Liver (tissue), 8 donors: ENCODE measurements at regions not wholly inside any gene's neighbourhood (a gene's known extent, or its start where the extent isn't known, plus 50 kb on each side); places are given as distances from the start of the nearest gene placed in this dataset.
"Not testable (repeated sequence)": the region's sequence is repeated elsewhere in the genome, so short reads cannot be mapped to it uniquely, and the experiment has no call there.

Experiments
- DNase-seq: peaks from one replicate; pipeline ENCODE4 v3.0.0-alpha.2; 2017; ENCODE audit warnings: low spot score
- H3K27ac ChIP-seq, 2 donors: one replicate each; pipeline ENCODE4 v1.7.0; 2013; ENCODE audit warnings: inconsistent platforms in 2 of 2, low read length in 2 of 2, control low read depth in 1 of 2, low read depth in 1 of 2, mild to moderate bottlenecking in 1 of 2
- H3K27me3 ChIP-seq, 4 donors: one replicate each; pipeline versions ENCODE4 v1.6.1 to v1.7.0; 2013; ENCODE audit warnings: low read length in 3 of 4, inconsistent platforms in 1 of 4, mild to moderate bottlenecking in 1 of 4, moderate library complexity in 1 of 4; ENCODE audit not compliant: control insufficient read depth in 4 of 4, insufficient read depth in 4 of 4
- H3K36me3 ChIP-seq, 4 donors: one replicate each; pipeline versions ENCODE4 v1.6.1 to v1.7.0; 2013; ENCODE audit warnings: low read length in 3 of 4, mild to moderate bottlenecking in 3 of 4, low read depth in 1 of 4, moderate library complexity in 1 of 4; ENCODE audit not compliant: control insufficient read depth in 4 of 4, insufficient read depth in 3 of 4
- H3K4me1 ChIP-seq, 4 donors: one replicate each; pipeline versions ENCODE4 v1.6.1 to v1.7.0; 2013; ENCODE audit warnings: low read length in 3 of 4, mild to moderate bottlenecking in 3 of 4, moderate library complexity in 1 of 4; ENCODE audit not compliant: control insufficient read depth in 4 of 4, insufficient read depth in 4 of 4
- H3K4me3 ChIP-seq, 3 donors: one replicate each; pipeline versions ENCODE4 v1.6.1 to v1.7.0; 2013; ENCODE audit warnings: low read length in 3 of 3, control low read depth in 1 of 3, low read depth in 1 of 3, mild to moderate bottlenecking in 1 of 3
- H3K9ac ChIP-seq, 2 donors: one replicate each; pipeline ENCODE4 v1.7.0; 2013; ENCODE audit warnings: low read length in 2 of 2, mild to moderate bottlenecking in 2 of 2, moderate library complexity in 2 of 2, control low read depth in 1 of 2, low read depth in 1 of 2
- H3K9me3 ChIP-seq, 4 donors: one replicate each; pipeline versions ENCODE4 v1.6.1 to v1.7.0; 2013; ENCODE audit warnings: low read length in 3 of 4; ENCODE audit not compliant: control insufficient read depth in 4 of 4
- ATF3 ChIP-seq: IDR thresholded peaks from 2 replicates; pipeline ENCODE4 v1.6.1; 2016; ENCODE audit warnings: antibody characterized with exemption
- CTCF ChIP-seq: fragments of 150-350 bp; IDR thresholded peaks from 2 replicates; pipeline ENCODE4 v1.5.1; 2017; ENCODE audit warnings: improper control_type of control experiment, low read depth, low read length; ENCODE audit not compliant: missing input control
- EGR1 ChIP-seq, 2 donors: IDR thresholded peaks; 2 replicates each; pipeline ENCODE4 v1.6.1; 2016 to 2018; ENCODE audit warnings: antibody characterized with exemption in 2 of 2, low read depth in 2 of 2
- FOXA1 ChIP-seq: IDR thresholded peaks from 2 replicates; pipeline ENCODE4 v1.6.1; 2016; ENCODE audit warnings: antibody characterized with exemption
- FOXA2 ChIP-seq: IDR thresholded peaks from 2 replicates; pipeline ENCODE4 v1.6.1; 2016; ENCODE audit warnings: antibody characterized with exemption
- GABPA ChIP-seq, 2 donors: IDR thresholded peaks in 1 of 2; conservative IDR thresholded peaks in 1 of 2; 2 replicates each; pipeline ENCODE4 v1.6.1; 2016; ENCODE audit warnings: antibody characterized with exemption in 2 of 2, mild to moderate bottlenecking in 1 of 2, moderate library complexity in 1 of 2
- HNF4A ChIP-seq, 2 donors: conservative IDR thresholded peaks; 2 replicates each; pipeline ENCODE4 v1.6.1; 2016; ENCODE audit warnings: antibody characterized with exemption in 2 of 2, mild to moderate bottlenecking in 2 of 2
- HNF4G ChIP-seq: IDR thresholded peaks from 2 replicates; pipeline ENCODE4 v1.6.1; 2016; ENCODE audit warnings: antibody characterized with exemption
- JUND ChIP-seq, 2 donors: IDR thresholded peaks; 2 replicates each; pipeline ENCODE4 v1.6.1; 2016; ENCODE audit warnings: antibody characterized with exemption in 2 of 2
- MAX ChIP-seq: IDR thresholded peaks from 2 replicates; pipeline ENCODE4 v1.6.1; 2016; ENCODE audit warnings: antibody characterized with exemption
- NR2F2 ChIP-seq: IDR thresholded peaks from 2 replicates; pipeline ENCODE4 v1.6.1; 2016; ENCODE audit warnings: antibody characterized with exemption
- RAD21 ChIP-seq, 2 donors: IDR thresholded peaks; 2 replicates each; pipeline ENCODE4 v1.6.1; 2016; ENCODE audit warnings: antibody characterized with exemption in 2 of 2, mild to moderate bottlenecking in 2 of 2
- REST ChIP-seq: IDR thresholded peaks from 2 replicates; pipeline ENCODE4 v1.6.1; 2016; ENCODE audit warnings: antibody characterized with exemption, mild to moderate bottlenecking
- RXRA ChIP-seq, 2 donors: IDR thresholded peaks; 2 replicates each; pipeline ENCODE4 v1.6.1; 2017 to 2018; ENCODE audit warnings: antibody characterized with exemption in 2 of 2, mild to moderate bottlenecking in 1 of 2
- SP1 ChIP-seq: IDR thresholded peaks from 2 replicates; pipeline ENCODE4 v1.6.1; 2018; ENCODE audit warnings: antibody characterized with exemption, mild to moderate bottlenecking
- TAF1 ChIP-seq: conservative IDR thresholded peaks from 2 replicates; pipeline ENCODE4 v1.6.1; 2016; ENCODE audit warnings: antibody characterized with exemption, mild to moderate bottlenecking
- YY1 ChIP-seq: IDR thresholded peaks from 2 replicates; pipeline ENCODE4 v1.6.1; 2016; ENCODE audit warnings: antibody characterized with exemption, mild to moderate bottlenecking
- ZBTB33 ChIP-seq: IDR thresholded peaks from 2 replicates; pipeline ENCODE4 v1.6.1; 2016; ENCODE audit warnings: antibody characterized with exemption
- WGBS: extraction: QIAGEN DNeasy Blood & Tissue Kit; methylation state at CpG from one replicate; pipeline ENCODE4 v1.1.7; 2013; 5-methylcytosine and 5-hydroxymethylcytosine counted together
- donor health status: healthy.
- donor health status: healthy.
- donor health status: healthy.
- donor health status: healthy.
- donor health status: healthy.

- H3K9ac ChIP-seq: no peak overlapping the region
- H3K36me3 ChIP-seq: no peaks in the 10 kb centered on the region
- no peaks in the 10 kb centered on the region for H3K9me3 ChIP-seq
- no peak overlapping the region for H3K4me3 ChIP-seq
- H3K27ac ChIP-seq: no peak overlapping the region
- no peaks in the 10 kb centered on the region for H3K4me1 ChIP-seq
- DNase-seq: no peak
- 65% methylated on average over 2 of the region's 2 CpGs for WGBS
- TF ChIP-seq RAD21 (IDR thresholded peaks at IDR 0.05) (no peak), CTCF (no peak), HNF4A (conservative IDR thresholded peaks at IDR 0.05) (no peak), HNF4G (no peak), NR2F2 (no peak), FOXA2 (no peak), JUND (IDR thresholded peaks at IDR 0.05) (no peak), ATF3 (no peak), SP1 (no peak), YY1 (no peak), REST (no peak), MAX (no peak), ZBTB33 (no peak), FOXA1 (no peak), EGR1 (IDR thresholded peaks at IDR 0.05; ENCODE audit: low read depth in 2 of 2) (no peak), TAF1 (no peak), GABPA (IDR thresholded peaks at IDR 0.05 in 1 of 2, conservative IDR thresholded peaks at IDR 0.05 in 1 of 2) (no peak), RXRA (IDR thresholded peaks at IDR 0.05) (no peak)
- no peaks in the 10 kb centered on the region for H3K27me3 ChIP-seq
Measured at GRCh38 chr4:28015996-28016395, 1155.4 kb downstream of the STIM2 start.

- not testable (repeated sequence) for H3K4me1 ChIP-seq, H3K9ac ChIP-seq, H3K27ac ChIP-seq, DNase-seq, H3K4me3 ChIP-seq, H3K36me3 ChIP-seq, H3K9me3 ChIP-seq, H3K27me3 ChIP-seq
- WGBS: 85% methylated on average over 6 of the region's 6 CpGs
Measured at GRCh38 chr4:28038253-28038652, 1177.6 kb downstream of the STIM2 start.
